GM19025 (cell line): ENCODE measurements at regions not wholly inside any gene's neighbourhood (a gene's known extent, or its start where the extent isn't known, plus 50 kb on each side); places are given as distances from the start of the nearest gene placed in this dataset.

ENCODE experiments used
- ATAC-seq: cut with Tn5 transposase; IDR thresholded peaks from one replicate; pipeline ENCODE4 v1.9.1; 2021; ENCODE audit warnings: mild to moderate bottlenecking, low read depth, moderate library complexity; ENCODE audit not compliant: unreplicated experiment

- ATAC-seq = no peak
These were observed 123.8 kb upstream of the PCDH9 start for GRCh38 chr13:67353941-67354340.

GRCh38 chr13:67353031-67353430 is 122.9 kb upstream of the PCDH9 start:
- ATAC-seq = no peak

GRCh38 chr13:67351909-67352308 is 121.8 kb upstream of the PCDH9 start:
- no peak for ATAC-seq

- ATAC-seq = no peak
These were observed 121.0 kb upstream of the PCDH9 start for GRCh38 chr13:67351114-67351513.

- ATAC-seq = no peak
These were observed 113.6 kb upstream of the PCDH9 start for GRCh38 chr13:67343777-67344176.

GRCh38 chr13:67341406-67341805 is 111.3 kb upstream of the PCDH9 start:
- no peak for ATAC-seq

GRCh38 chr13:67330149-67330548 is 100.0 kb upstream of the PCDH9 start:
- no peak for ATAC-seq

GRCh38 chr13:67328895-67329294 is 98.8 kb upstream of the PCDH9 start:
- ATAC-seq = no peak

GRCh38 chr13:67318860-67319259 is 88.7 kb upstream of the PCDH9 start:
- ATAC-seq = no peak

- ATAC-seq = no peak
These were observed 88.3 kb upstream of the PCDH9 start for GRCh38 chr13:67318398-67318797.

- ATAC-seq = no peak
These were observed 84.3 kb upstream of the PCDH9 start for GRCh38 chr13:67314405-67314804.

- no peak for ATAC-seq
These were observed 78.1 kb upstream of the PCDH9 start for GRCh38 chr13:67308004-67308772.

- ATAC-seq = no peak
These were observed 76.6 kb upstream of the PCDH9 start for GRCh38 chr13:67306742-67307141.

- ATAC-seq = no peak
These were observed 73.7 kb upstream of the PCDH9 start for GRCh38 chr13:67303661-67304333.

- no peak for ATAC-seq
These were observed 69.6 kb upstream of the PCDH9 start for GRCh38 chr13:67299751-67300150.

- ATAC-seq = no peak
These were observed 69.0 kb upstream of the PCDH9 start for GRCh38 chr13:67299072-67299635.

GRCh38 chr13:67298297-67298696 is 68.2 kb upstream of the PCDH9 start:
- ATAC-seq = no peak

- no peak for ATAC-seq
These were observed 66.4 kb upstream of the PCDH9 start for GRCh38 chr13:67296511-67296910.

- no peak for ATAC-seq
These were observed 62.8 kb upstream of the PCDH9 start for GRCh38 chr13:67292886-67293285.

GRCh38 chr13:67285611-67286010 is 55.5 kb upstream of the PCDH9 start:
- no peak for ATAC-seq

- ATAC-seq = no peak
These were observed 53.5 kb upstream of the PCDH9 start for GRCh38 chr13:67283637-67284036.

- no peak for ATAC-seq
These were observed 51.3 kb upstream of the PCDH9 start for GRCh38 chr13:67281466-67281865.
